Amniotic epithelial cell (primary cell): ENCODE measurements at regions not wholly inside any gene's neighbourhood (a gene's known extent, or its start where the extent isn't known, plus 50 kb on each side); places are given as distances from the start of the nearest gene placed in this dataset.
A peak's percentile ranks its signal among the peaks of the same experiment; 100 is the strongest.
"Not testable (repeated sequence)": the region's sequence is repeated elsewhere in the genome, so short reads cannot be mapped to it uniquely, and the experiment has no call there.

ENCODE experiments used
- DNase-seq: peaks from one replicate; pipeline ENCODE4 v3.0.0-alpha.2; 2010; ENCODE audit warnings: low read depth

DNA sequence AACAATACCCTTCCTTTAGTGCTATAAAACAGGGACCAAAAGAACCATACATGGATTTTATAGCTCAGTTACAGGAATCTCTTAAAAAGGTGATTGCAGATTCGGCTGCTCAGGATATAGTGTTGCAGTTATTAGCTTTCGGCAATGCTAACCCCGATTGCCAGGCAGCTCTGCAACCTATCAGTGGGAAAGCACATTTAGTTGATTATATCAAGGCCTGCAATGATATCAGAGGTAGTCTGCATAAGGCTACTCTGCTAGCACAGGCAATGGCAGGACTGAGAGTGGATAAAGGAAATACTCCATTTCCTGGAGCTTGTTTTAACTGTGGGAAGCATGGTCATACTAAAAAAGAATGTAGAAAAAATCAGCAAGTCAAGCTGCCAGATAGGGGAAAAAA lies 327.7 kb downstream of the REEP3 start:
- not testable (repeated sequence) for DNase-seq

DNA sequence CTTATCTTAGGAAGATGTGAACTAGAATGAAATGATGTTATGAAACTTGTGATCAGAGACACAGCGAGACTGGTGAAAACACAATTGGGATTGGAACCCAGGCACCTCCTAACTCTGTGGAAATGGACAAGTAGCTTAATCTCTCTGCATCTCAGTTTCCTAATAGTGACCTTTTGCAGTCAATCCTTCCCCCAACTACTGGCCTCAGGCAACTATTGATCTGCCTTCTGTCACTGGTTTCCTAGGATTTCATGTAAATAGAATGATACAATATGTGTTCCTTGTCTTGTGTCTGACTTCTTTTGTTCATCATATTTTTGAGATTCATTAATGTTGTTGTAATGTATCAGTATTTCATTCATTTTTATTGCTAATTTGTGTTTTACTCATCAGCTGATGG lies 341.7 kb downstream of the REEP3 start:
- DNase-seq: no peak

DNA sequence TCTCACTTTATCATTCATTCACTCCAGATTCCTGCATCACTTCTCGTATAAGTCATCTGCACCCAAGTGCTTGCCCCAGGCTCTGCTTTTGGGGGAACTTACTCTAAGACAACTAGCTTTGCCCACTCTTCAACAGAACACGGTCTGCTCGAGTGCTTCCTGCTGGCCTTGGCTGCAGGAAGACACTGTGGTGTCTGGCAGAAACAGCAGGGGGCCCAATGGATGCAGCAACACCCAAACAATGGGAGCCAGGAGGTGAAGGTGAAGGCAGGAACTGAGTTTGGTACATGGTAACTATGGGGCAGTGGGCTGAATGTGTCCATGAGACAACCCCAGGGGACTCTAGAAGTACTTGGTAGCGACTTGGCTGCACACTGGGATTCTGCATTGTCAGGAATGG lies 344.0 kb downstream of the REEP3 start:
- no peak for DNase-seq

DNA sequence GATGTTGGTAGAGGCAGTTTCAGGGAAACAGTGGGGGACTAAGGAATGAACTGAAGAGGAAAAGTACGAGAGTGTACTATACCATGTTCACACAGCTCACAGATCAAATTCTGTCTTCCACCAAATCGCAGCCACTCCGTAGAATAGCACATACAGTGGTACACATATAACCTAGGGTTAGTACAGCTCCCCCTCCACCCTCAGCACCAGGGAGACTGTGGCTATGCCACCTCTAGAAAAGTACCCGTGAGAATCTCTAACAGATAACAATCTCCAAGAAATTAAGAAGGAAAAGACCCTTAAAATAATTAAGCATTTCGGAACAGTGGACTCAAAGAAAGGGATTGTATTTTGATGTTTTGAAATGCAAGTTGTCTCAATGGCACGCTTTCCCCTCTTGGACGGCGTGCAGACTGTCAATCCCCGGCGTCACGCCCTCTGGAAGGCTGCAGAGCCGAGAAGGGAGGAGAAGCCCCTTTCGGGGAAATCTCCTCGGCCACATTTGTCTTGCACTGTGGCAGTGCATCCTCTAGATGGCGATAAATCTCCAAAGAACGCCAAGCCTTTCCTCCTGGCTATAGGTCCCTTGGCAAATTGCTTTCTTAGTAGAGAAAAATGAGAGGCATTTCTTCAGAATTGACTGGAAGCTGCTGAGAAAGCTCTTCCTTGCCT lies 345.0 kb downstream of the REEP3 start:
- DNase-seq: peak; percentile 29

DNA sequence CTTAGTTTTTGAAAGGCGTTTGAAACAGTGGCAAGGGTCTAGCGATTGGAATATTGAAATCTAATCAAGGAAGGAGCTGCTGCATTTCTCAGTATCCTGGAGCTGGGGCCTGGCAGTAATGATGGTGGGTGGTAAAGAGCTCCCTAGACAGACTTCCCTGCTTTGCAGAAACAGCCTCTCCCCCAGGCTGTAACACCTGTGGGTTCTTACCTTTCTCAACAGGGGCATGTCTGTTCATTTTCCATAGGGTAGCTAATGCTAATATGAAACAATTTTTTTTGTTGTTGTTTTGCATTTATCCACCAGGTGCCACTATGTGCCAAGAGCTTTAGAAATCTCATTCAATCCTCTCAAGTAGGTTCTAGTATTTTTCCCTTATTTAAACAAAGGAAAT lies 345.5 kb downstream of the REEP3 start:
- peak; percentile 11 for DNase-seq

DNA sequence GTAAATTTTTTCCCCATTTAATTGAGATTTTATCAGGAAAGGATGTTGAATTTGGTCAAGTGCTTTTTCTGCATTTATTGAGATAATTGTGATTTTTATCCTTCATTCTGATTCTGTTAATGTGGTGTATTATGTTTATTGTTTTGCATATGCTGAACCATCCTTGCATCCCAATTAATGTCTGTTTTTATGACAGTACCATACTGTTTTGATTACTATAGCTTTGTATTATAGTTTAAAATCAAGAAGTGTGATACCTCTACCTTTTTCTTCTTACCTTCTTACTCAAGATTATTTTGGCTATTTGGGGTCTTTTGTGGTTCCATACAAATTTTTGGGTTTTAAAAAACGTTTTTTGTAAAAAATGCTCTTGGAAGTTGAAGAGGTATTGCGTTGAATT lies 357.2 kb downstream of the REEP3 start:
- DNase-seq: no peak

DNA sequence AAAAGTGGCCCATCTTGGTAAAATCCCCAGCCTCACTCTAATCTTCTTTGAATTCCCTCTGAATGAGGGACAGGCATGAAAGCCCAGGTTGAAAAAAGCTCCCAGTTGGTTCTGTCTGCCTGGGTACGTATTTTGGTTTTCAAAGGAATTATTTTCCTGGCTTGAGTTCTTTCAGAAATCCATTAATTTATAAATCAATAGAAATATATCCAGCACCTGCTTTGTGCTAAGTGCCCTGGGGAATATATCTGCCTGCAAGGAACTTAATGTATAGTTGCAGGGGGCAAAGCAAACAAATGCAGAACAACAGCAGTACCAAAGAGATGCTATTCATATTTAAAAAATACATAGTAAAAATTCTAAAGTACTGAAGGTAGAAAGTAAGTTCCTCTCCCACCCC lies 362.7 kb downstream of the REEP3 start:
- DNase-seq: no peak

DNA sequence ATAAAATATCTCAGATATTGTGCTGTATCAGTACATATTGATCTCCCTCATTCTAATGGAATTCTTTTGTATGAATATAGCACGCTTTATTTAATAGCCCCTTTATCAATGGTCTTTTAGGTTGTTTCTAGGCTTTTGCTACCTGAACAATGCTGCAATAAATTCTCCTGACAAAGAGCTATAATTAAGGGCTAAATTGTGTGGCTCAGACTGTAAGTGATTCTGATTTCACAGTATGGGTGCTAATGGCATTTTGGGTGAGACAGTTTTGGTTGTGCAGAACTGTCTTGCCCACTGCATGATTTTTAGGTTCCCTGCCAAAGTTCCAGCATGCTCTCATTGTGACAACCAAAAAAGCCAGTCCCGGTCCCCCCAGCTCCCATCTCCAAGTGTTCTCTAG lies 363.2 kb downstream of the REEP3 start:
- no peak for DNase-seq

DNA sequence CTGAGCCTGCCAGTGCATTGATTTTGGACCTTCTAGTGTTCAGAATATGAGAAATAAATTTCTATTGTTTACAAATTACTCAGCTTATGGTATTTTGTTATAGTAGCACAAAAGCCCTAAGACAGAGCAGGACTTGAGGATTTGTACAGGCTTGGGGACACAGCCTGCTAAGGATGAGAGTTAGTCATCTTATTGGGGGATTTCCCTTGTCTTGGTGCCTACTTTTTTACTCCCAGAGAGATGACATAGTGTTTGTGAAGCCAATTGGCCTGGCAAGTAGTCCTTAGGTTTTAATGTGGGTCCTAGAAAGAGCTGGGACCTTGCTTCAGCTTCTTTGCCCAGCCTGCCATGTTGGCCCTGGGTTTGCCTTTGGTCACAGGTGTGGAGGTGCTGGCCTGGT lies 364.0 kb downstream of the REEP3 start:
- DNase-seq: no peak

DNA sequence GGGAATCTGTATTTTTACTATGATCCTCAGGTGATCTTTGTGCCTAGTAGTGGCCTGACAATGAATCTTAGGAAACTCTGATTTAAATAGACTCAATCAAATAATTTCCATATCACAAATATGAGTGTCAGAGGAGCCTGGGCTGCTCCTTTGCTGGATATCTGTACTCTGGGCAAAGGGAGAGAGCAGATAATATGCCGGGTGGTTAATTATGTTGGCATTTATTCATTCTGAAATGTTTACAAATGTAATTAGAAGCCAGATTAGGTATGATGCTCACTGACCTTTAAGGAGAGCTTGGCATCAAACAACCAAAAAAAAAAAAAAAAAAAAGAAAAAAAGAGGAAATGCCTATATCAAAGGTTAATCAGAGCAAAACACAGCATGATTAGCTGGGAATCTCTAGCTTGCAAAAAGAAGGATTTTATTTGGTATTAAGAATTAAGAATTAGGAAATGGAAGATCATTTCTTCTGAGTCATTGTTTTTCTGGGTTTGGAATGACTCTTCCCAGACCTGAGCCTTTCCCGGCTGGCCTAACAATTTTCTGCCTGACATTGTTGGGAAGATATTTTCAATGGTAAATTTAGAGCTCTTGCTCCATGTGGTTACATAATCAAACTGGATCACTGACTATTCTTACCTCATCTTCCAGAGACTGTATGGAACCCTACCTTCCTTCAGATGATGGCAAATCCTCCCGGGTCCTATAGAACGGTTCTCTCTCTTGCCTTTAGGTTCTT lies 365.3 kb downstream of the REEP3 start:
- no peak for DNase-seq

DNA sequence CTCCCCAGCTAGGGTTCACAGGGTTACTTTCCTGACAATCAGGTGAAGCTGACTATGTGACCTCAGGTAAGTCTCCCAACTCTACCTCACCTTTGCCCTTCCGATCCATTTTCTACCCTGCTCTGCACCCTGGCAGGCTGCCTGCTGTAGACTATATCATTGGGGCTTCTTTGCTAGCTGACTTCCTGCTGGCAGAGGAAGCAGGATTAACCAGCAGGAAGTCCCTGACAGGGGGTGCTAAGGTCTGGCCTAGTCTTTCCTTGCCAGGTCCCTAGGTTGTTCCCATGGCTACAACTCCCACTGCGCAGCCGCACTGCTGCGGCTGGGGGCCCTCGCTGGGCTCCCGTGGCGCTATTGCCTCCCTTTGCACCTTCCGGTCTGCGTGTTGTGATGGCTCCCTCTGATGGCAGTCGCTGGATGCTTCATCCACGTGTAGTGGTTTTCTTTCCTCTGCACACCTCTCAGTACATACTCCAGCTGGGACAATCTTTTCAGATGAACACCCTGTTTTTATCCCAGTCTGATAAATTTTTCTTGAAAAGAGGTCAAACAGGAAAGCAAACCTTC lies 365.9 kb downstream of the REEP3 start:
- no peak for DNase-seq

DNA sequence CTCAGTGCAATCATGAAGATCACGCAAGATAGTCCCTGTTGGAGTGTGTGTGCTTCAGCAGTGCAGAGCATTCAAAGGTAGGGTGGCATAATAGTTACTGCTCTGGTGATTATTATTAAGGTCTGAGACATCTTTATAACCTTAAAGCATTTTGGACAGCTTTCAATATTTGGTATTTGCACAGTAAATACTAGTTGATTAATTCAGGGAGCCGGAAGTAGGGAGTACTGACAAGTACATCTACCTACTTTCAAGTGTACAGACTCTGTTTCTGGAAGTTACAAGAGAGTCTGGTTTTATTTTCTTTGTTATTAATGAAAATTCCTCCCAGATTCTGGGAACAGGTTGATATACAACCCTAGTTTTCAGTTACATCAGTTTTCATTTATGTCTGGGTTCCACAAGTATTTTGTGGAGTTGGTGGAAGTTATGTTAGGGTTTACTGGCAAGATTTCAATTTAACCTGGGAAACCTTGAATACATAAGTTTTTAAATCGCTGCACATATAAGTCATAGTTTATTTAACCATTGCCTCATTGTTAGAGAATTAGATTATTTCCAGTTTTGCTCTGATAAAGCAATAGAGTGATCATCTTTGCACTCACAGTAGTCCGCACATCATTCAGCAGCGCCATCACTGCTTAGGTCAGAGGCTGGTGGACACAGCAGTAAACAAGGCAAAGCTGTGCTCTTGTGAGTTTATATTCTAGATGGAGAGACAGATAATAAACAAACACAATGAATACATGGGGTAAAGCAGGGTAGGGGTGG lies 366.6 kb downstream of the REEP3 start:
- no peak for DNase-seq

DNA sequence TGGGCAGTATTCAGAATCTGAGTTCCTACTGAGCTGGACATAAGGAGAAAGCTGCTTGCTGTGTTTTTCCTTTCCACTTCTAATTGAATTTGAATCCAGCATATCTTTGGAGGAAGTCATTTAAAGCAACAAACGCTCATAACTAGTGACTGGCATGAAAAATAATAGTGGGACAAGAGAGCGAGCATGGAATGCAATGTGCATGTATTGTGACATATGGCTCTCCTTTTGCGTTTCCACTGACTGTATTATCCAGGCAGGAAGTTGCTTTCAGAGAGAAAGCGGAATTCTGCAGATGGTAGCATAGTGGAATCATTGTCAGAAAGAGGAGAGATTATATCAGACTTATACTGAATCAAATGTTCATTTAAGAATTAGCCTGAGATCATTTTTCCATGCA lies 368.6 kb downstream of the REEP3 start:
- no peak for DNase-seq

DNA sequence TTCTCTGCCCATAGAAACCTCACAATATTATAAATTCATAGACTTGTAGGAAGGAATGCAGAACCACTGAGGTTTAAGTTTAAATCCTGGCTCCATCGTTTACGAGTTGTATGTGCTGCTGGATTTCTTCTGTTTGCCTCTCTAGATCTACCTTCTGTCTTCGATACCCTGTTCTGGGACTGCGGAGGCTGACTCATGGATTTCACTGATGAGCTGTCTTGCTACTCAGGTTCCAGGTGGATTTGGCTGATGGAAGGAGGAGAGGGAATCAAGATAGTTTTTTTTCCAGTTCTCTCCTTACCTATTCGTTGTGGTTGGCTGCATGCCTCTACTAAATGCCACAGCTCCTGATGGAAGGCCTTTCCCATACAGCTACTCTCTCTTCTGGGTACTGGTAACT lies 375.8 kb downstream of the REEP3 start:
- DNase-seq: no peak

DNA sequence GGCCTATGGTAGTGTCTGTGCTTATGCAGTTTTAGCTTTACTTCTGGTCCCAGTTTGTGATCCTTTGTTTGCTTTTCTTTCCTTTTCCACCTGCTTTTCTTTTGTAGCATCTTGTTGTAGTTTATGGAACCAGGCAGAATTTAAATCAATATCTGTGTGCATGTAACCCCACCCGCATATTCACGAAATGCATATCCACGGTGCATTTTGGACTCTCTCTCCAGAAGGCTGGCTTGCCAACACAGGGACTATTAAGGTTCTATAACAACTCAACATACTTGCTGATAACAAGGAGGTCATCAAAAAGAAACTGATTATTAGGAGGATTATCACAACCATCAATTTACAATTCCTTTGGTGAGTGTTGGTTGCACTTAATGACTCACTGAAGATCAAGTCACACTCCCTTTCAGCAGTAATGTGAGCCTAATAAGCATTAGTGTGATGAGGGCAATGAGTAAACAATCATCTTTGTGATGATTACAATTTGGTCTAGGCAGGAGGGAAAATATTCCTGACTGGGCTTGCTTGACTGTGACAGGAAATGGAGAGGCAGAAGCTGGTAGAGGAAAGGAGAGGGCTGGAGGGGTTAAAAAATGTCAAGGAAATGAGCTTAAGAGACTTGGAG lies 378.6 kb downstream of the REEP3 start:
- no peak for DNase-seq

DNA sequence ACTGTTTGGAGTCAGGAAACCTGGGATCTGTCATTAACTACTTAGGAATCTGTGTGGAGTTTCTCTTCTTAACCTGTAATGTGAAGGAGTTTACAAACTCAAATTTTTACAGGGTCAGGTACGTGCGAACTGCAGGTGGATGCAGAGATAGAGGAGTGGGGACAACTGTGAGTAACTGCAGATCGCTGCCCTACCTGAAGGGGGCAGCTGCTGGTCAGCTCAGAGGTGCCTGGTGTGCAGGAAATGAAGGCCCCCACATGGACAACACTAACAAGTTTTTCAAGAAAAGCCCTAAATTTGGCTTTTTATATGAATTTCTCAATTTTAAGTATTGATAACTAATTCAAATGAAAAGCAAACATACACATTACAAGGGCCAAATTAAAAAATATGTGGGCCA lies 380.0 kb downstream of the REEP3 start:
- DNase-seq: no peak

DNA sequence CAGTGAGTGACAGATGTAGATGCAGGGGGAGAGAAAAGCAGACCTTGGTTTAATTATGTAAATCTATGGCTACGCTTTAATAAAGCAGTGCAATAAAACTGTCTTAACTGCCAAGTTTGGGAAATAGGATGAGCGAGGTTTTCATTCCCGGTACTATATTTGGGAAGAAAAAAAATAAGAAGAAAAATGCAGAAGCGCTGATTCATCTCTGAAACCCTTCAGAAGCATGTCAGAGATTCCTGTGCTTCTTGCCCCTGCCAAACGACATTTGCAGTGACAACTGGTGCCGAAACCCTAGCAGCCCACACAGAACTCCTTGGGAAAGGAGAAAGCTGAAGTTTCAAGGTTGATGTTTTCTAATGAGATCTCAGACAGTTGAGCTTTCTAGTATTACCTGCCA lies 380.7 kb downstream of the REEP3 start:
- DNase-seq: no peak

DNA sequence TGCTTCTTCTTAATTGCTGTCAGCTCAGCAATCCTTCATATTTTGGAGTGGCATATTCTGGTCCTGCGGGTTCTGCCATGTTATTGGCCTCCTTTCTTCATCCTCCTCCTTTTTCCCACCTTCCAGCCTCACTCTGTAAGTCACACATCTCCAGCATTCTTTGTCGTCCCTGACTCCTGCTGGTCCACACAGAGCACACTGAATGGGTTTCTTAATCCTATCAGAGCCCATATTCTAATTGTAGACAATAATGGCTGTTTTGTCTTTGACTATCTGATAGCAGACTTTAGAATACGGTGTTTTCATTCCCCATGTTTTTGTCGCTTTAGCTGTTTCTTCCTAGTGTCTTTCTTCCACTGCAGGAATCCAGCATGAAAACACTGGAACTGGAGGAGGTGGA lies 389.6 kb downstream of the REEP3 start:
- DNase-seq: no peak

DNA sequence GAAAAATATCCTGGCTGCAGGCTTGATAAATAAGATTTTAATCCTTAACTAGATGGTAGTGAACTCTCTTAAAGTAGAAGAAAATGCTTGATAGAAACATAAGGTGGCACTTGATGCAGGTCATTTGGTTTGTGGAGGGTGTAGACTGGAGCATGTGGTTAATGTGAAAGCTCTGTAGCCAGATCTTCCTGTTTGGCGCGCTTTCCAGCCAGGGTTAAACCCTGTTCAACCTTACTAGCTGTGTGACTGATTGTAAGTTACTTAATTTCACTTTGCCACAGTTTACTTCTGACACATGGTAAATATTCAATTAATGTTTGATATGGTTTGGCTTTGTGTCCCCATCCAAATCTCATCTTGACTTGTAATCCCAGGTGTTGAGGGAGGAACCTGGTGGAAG lies 394.0 kb downstream of the REEP3 start:
- no peak for DNase-seq

DNA sequence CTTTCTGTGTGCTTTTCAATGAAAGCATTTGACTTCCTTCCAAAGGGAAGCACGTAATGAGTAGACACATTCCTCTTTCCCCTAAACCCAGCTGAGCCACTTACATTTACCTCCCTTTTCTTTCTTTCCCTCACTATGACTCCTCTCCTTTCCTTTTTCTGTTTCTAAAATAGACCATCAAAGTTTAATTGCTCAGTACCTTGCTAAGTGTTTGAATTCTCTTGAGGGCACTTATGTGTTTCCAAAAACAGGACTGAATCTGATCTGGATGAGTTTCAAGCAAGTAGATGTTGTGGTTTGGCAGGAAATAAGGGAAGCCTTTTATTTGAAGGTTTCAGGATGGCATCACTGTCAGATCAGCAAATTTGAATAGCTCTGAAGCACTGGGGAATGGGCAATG lies 396.2 kb downstream of the REEP3 start:
- DNase-seq: no peak

DNA sequence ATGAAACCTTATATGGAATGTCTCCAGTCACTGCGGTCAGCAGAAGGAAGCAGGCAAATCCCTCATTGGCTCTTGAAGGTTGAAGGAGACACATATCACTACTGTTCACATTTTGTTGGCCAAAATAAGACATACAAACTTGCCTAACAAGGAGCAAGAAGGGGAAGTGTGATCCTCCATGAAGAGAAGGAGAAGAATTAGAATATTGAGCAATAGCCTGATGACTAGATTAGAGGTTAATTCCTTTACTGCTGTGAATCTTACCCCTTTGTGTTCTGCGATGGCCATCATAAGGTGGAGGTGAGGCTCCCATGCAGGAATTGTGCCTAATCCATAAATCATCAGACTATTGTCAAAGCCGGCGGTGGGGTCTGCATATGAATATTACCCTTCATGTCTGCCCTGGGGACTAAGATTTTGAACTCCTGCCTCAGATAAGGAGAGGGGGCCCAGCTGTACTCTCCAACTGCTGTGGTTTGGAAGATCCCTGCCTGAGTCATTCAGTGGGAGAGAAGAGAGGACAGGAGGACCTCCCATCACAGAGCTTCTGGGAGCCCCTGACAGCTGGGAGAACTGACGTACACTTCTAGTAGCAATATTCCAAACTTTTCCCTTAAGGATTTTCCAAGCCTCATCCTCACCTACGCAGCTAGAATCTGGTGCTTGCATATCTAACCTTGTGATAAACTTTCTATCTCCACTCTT lies 398.5 kb downstream of the REEP3 start:
- DNase-seq: no peak

DNA sequence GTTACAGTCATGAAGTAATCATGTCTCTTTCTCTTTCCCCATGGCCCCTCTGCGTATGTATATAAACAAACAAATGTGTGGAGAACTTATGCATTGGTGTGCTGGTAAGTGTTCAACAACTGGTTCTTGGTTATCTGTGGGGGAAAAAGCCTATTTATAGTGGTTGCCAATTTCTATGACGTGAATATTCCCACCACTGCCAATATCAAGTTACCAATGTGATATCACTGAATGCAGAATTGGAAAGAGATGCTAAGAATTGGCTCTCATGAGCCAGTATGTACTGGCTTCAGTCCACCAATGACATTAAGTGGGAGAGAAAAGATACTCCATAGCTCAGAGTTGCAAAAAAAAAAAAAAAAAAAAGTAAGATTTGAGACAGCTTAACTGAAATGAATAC lies 399.7 kb downstream of the REEP3 start:
- no peak for DNase-seq
